Left lung (tissue), 4 donors: ENCODE measurements at regions not wholly inside any gene's neighbourhood (a gene's known extent, or its start where the extent isn't known, plus 50 kb on each side); places are given as distances from the start of the nearest gene placed in this dataset.

Source experiments
- ATAC-seq: fragments of 200-7000 bp; cut with Tn5 transposase; one replicate; pipeline ENCODE4 v1.9.1; 2020; ENCODE audit warnings: moderate library complexity
- DNase-seq, 4 donors: peaks; one replicate each; pipeline ENCODE4 v3.0.0-alpha.2; 2013 to 2020
- H3K27ac ChIP-seq, 2 donors: fragments of 200-600 bp; sonication (generic) in 1 of 2; one replicate each; pipeline versions ENCODE4 v1.5.0 to v1.8.0; 2020 to 2021
- H3K27me3 ChIP-seq, 2 donors: fragments of 200-600 bp; sonication (generic) in 1 of 2; one replicate each; pipeline versions ENCODE4 v1.5.0 to v1.8.0; 2020 to 2021
- H3K36me3 ChIP-seq, 2 donors: fragments of 200-600 bp; sonication (generic) in 1 of 2; one replicate each; pipeline versions ENCODE4 v1.5.0 to v1.8.0; 2020 to 2021
- H3K4me1 ChIP-seq, 2 donors: fragments of 200-600 bp; one replicate each; pipeline ENCODE4 v1.8.0; 2021
- H3K4me3 ChIP-seq, 2 donors: fragments of 200-600 bp; sonication (generic) in 1 of 2; one replicate each; pipeline versions ENCODE4 v1.5.0 to v1.8.0; 2020 to 2021; ENCODE audit warnings: mild to moderate bottlenecking in 1 of 2
- H3K9me3 ChIP-seq, 2 donors: fragments of 200-600 bp; sonication (generic) in 1 of 2; one replicate each; pipeline versions ENCODE4 v1.5.0 to v1.8.0; 2020 to 2021
- CTCF ChIP-seq, 2 donors: fragments of 200-600 bp; sonication (generic) in 1 of 2; IDR thresholded peaks; one replicate each; pipeline versions ENCODE4 v1.5.0 to v1.8.0; 2021; ENCODE audit warnings: antibody characterized with exemption in 2 of 2
- intact Hi-C, 2 donors: fragments of 100-400 bp; cut with DNase I; formaldehyde crosslinking; loops; one replicate each; pipeline versions ENCODE4 v1.11.2 to v1.14.2; 2022
- donor health status: DM: no; HTN: yes; CAD: no.
- donor health status: DM: no; HTN: no; CAD: no.

DNA sequence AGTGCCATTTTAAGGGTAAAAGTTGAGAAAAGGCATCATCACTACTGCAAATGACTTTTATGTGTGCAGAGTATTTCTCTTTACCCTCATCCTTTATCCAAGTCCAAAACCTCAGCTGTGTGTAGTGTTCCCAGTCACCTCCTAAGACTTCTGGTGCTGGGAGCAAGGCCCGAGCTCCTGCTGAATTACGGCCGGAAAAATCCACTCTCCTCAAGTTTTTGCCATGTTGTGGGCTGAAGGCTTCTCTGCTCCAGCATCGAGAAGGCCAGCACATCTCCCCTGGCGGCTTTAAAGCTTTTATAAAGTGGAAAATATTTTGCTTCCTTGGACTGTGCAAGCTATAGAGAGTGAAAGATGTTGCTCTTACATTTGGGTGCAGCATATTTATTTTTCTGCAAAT is 153.2 kb upstream of the THBS2 start:
- H3K27me3 ChIP-seq: no peaks in the 10 kb centered on the region
- no peaks in the 10 kb centered on the region for H3K4me1 ChIP-seq
- ATAC-seq (peak; percentile 15), DNase-seq (no peak)
- H3K4me3 ChIP-seq: no peak overlapping the region
- H3K27ac ChIP-seq: no peak overlapping the region
- H3K36me3 ChIP-seq: no peaks in the 10 kb centered on the region
- intact Hi-C loops: no loop called here
- TF ChIP-seq CTCF (IDR thresholded peaks at IDR 0.05): no peak
- H3K9me3 ChIP-seq: peaks cover 0 to 6% of the 10 kb centered on the region in 2 donors

- H3K9me3 ChIP-seq: peaks cover 0 to 6% of the 10 kb centered on the region in 2 donors
- no peak for ATAC-seq
- H3K4me1 ChIP-seq: no peaks in the 10 kb centered on the region
- H3K27ac ChIP-seq: no peak overlapping the region
- no peak for DNase-seq
- H3K4me3 ChIP-seq: no peak overlapping the region
- no peak for TF ChIP-seq CTCF (IDR thresholded peaks at IDR 0.05)
- H3K27me3 ChIP-seq: no peaks in the 10 kb centered on the region
- no peaks in the 10 kb centered on the region for H3K36me3 ChIP-seq
- intact Hi-C loops: no loop called here
These were observed 152.4 kb upstream of the THBS2 start for GRCh38 chr6:169406034-169406433.

- ATAC-seq: no peak
- TF ChIP-seq CTCF (IDR thresholded peaks at IDR 0.05): no peak
- H3K36me3 ChIP-seq: no peaks in the 10 kb centered on the region
- H3K27ac ChIP-seq: no peak overlapping the region
- no peaks in the 10 kb centered on the region for H3K27me3 ChIP-seq
- H3K9me3 ChIP-seq: peaks cover 0 to 4% of the 10 kb centered on the region in 2 donors
- no peaks in the 10 kb centered on the region for H3K4me1 ChIP-seq
- intact Hi-C loops: no loop called here
- H3K4me3 ChIP-seq: no peak overlapping the region
- DNase-seq: no peak
These were observed 151.2 kb upstream of the THBS2 start for GRCh38 chr6:169404828-169405227.

GRCh38 chr6:169398342-169399105 is 144.9 kb upstream of the THBS2 start:
- Histone ChIP-seq H3K27ac (no peak overlapping the region), H3K9me3 (no peaks in the 10 kb centered on the region), H3K27me3 (no peaks in the 10 kb centered on the region), H3K36me3 (no peaks in the 10 kb centered on the region), H3K4me1 (no peaks in the 10 kb centered on the region), H3K4me3 (no peak overlapping the region)
- intact Hi-C loops: no loop called here
- DNase-seq (no peak), ATAC-seq (no peak)
- TF ChIP-seq CTCF (IDR thresholded peaks at IDR 0.05): no peak

DNA sequence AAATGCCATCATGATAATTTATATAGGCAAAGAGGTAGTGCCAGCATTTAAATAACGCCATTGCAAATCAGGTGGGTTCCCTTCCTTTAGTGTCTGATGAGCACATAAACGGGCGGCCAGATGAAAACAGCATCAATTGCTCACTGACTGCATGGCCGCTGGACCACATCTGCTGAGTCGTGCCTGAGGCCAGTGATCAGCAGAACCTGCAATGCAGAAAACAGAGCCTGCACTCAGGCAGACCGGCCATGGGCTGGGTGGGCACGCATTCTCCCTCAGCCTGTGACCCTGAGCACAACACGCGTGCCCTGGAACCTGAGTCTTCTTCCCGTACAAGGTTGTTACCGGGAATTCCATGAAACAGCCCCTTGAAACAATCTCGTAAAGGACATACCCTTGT is 144.0 kb upstream of the THBS2 start:
- Histone ChIP-seq H3K4me1 (no peaks in the 10 kb centered on the region), H3K9me3 (peaks cover 0 to 6% of the 10 kb centered on the region in 2 donors), H3K27ac (no peak overlapping the region), H3K27me3 (no peaks in the 10 kb centered on the region), H3K36me3 (no peaks in the 10 kb centered on the region), H3K4me3 (no peak overlapping the region)
- DNase-seq (no peak), ATAC-seq (no peak)
- TF ChIP-seq CTCF (IDR thresholded peaks at IDR 0.05): no peak
- intact Hi-C loops: no loop called here
